Hippocampal formation (tissue), 2 donors: ENCODE measurements at regions not wholly inside any gene's neighbourhood (a gene's known extent, or its start where the extent isn't known, plus 50 kb on each side); places are given as distances from the start of the nearest gene placed in this dataset.
"Not testable (repeated sequence)": the region's sequence is repeated elsewhere in the genome, so short reads cannot be mapped to it uniquely, and the experiment has no call there.

Source experiments
- DNase-seq, 2 donors: peaks; one replicate each; lab custom pipeline; 2025; lab: John Stamatoyannopoulos, UW

DNA sequence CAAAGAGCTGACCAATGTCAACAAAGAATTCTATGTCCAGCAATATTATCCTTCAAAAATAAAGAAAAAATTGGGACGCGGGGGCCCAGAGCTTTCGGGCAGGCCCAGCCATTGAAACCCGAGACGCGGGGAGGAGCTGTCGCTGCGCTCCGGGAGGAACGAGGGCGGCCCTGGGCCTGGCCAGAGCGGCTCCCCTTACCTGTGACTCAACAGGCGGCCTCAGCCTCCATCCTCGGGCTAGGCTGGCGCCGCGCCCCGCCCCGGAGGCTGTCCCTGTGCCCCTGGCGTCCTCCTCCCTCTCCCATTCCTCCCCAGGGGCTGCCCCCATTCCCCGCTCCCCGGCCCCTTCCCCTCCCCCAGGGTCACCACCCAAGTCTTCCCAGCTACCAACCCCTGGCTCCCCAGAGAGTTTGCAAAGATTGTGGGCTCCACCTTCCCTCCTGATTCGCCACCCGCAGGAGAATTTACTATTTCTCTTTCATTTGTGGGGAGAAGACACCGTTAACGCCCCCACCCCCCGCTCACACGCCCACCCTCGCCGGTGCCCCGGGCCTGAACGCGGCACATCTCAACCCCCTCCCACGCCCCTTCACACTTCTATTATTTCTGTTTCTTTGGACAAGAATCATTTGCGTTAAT lies 127.9 kb downstream of the ARRDC4 start:
- not testable (repeated sequence) for DNase-seq

DNA sequence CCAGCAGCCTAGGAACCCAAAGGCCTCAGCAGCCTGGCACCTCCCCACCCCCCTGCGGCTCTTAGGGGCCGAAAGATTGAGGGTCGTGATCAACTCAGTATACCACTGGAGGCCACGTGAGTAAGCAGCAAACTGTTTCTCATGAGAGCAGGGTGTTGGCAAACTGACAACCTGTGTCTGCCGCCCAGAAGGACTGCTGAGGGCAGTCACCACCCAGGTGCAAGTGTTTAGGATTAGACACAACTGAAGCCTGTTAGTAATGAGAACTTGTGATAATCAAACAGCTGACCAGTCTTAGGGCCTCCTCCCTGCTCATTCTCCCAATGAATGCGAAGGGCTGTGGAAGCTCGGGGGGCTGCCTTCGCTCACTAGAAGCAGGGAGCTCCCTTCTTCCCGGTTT lies 128.8 kb downstream of the ARRDC4 start:
- DNase-seq, result not testable (repeated sequence)

DNA sequence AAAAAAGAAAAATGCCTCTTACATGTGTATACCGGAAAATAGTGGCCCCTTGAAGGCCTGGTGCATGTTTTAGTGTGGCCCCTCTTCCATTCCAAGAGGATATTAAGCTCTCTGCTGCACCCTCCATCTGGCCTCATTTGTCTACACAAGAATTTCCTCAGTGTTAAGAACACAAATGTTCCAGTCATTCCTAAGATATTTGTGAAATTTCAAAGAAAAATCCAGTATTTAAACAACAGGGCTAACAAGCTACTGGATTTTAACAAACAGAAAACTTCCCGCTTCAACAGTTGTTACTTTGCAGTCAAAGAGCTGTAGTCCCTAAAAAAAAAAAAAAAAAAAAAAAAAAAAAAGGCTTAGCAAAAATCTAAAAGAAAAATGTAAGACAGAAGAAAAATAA lies 137.5 kb downstream of the ARRDC4 start:
- not testable (repeated sequence) for DNase-seq

DNA sequence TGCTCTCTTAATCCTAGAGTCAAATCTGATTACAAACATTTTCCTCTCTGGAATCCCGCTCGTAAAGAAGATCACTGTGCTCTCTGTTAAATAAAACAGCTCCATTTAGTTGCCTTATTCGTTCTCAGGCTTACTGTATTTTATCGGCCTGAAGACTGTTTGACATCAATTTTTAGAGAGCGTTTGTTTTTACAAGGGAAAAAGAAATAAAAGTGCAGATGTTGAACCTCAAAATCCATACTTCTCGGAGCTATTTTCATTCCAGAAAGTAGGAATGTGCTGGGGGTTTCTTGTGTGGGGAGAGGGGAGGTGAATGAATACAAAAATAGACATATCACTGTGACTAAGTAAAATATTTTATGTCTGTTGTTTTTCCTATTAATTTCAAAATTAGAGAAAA lies 140.1 kb downstream of the ARRDC4 start:
- not testable (repeated sequence) for DNase-seq

DNA sequence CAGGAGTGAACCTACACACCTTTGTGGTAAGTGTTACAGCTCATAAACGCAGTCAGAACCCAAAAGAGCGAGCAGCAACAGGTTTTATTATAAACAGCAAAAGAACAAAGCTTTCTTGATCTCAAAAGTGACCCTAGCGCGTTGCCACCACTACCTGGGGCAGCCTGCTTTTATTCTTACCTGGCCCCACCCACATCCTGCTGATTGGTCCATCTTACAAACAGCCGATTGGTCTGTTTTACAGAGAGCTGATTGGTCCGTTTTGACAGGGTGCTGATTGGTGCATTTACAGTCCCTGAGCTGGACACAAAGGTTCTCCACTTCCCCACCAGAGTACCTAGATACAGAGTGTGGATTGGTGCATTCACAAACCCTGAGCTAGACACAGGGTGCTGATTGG lies 143.1 kb downstream of the ARRDC4 start:
- no peak for DNase-seq

DNA sequence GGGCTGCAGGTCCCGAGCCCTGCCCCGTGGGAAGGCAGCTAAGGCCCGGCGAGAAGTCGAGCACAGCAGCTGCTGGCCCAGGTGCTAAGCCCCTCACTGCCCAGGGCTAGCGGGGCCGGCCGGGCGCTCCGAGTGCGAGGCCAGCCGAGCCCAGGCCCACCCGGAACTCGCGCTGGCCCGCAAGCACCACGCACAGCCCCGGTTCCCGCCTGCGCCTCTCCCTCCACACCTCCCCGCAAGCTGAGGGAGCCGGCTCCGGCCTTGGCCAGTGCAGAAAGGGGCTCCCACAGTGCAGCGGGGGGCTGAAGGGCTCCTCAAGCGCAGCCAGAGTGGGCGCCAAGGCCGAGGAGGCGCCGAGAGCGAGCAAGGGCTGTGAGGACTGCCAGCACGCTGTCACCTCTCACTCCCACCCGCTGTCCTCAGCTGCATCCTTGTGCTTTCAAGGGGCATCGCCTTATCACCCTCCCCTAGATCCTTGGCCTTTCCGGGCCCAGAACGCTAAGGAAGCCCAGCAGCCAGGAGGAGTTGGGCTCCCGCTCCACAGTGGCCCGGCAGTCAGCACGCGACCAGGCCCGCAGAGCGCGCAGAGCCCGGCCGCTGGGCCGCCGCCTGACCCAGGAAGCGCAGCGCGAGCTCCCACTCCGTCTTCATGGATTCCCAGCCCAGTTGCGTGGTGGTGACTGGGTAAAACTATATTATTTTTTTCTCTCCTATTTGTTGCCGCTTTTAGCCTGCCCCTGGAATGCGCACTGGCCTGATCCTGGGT lies 144.1 kb downstream of the ARRDC4 start:
- DNase-seq, result not testable (repeated sequence)

DNA sequence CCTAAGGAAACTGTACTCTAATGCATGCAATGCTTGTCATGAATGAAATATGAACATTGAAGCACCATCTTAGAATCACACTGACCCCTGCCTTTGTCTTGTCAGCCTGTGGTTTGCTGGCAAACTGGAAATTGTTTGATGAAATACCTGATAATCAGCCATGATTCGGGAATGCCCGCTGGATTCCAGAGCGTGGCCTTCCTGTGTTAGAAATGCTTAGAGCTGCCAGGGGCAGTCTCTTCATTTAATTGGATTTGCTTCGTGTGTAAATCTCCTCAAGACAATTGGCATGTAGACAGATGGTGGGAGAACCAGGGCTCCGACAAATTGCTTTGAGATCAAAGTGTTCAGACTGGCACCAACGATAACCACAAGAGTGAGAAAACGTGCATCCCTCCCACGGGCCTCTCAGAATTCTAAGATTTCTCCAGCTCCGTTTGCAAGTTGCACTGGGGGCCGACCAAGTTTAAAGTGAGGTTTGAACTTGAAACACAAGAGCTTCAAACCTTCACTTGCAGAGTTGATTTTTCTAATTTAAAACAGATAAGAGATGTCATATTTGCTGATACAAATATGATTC lies 146.2 kb downstream of the ARRDC4 start:
- DNase-seq, result not testable (repeated sequence)

DNA sequence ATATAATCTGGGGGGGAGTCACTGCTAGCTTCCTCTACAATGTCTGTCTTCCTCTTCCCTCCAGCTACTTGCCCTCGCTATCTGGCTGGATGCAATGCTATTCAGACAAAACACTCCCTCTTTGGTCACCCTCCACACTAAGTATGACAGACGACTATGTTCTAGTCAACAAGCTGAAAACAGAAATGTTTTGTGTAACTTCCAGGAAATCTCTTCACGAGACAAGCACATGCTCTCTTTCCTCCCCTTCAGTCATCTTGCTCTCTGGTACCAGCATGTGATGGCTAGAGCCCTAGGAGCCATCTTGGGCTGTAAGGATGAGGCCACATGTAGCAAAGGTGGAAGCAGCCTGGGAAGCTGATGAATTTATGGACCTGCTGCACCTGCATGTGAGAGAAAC lies 151.3 kb downstream of the ARRDC4 start:
- no peak for DNase-seq

DNA sequence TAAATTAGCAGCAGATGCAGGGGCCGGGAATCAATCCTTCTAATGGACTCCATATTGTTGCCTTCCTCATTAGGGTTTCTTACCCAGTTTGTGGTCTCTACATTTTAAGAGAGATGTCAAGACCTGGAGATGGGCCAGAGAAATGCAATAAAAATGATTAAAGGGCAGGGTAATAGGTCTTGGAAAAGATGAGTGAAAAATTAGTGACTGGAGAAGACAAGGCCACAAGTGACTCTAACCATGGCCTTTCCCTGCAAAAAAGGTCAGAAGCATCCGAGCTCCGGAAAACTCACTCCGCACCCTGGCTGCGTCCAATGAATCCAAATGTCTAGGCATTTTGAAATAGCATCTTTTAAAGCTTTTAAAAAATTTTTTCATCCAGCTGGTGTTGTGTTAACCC lies 152.8 kb downstream of the ARRDC4 start:
- no peak for DNase-seq

DNA sequence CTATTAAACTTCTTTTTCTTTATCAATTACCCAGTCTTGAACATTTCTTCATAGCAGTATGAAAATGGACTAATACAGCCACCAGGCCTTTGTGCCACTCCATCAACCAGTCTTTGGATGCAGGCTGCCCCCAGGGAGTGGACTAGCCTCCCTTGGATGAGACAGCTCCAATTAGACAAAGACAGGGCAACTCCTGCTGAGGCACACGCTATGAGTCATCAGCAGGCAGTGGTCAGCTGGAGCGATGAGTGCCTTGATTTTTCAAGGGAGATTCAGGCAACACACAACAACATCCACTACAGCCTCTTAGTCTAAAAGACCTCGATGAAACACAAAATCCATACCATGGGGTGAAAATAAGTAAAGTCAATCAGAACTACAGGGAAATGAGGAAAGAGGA lies 160.1 kb downstream of the ARRDC4 start:
- no peak for DNase-seq

DNA sequence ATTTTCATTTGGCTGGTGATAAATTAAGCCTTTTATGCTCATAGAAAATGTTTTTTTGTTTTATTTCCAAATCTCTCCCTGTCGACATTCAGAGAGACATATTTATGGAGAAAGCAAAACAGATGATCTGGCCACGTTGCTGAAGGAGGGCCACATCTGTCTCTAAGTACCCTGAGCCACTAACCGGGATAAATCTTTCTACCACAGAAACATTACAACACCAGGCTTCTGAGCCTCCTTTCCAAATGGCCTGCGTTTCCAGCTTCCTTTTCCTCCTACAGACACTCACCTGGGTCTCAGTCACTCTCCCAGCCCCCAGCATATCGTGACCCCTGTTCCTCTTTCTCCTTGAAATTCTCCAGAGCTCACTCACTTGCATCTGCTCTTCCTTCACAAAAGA lies 161.0 kb downstream of the ARRDC4 start:
- DNase-seq, result no peak

DNA sequence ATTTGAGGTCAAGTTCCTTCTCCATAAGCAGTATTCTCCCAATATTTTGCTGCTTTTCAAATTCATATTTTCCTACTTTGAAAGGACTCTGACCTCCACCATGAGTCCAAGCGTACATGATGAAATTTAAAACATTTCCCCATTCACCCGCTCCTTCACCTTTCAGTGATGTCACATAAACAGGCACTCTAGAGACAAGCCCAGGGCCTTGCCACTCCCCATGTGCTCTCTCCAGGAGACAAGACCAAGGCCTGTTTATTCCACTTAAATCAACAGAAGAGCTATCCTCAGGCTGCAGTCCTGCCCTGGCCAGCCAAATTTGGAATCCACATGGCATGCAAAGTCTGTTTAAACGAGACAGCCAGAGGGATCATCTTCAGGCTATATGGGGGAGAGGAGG lies 161.5 kb downstream of the ARRDC4 start:
- DNase-seq, result no peak

DNA sequence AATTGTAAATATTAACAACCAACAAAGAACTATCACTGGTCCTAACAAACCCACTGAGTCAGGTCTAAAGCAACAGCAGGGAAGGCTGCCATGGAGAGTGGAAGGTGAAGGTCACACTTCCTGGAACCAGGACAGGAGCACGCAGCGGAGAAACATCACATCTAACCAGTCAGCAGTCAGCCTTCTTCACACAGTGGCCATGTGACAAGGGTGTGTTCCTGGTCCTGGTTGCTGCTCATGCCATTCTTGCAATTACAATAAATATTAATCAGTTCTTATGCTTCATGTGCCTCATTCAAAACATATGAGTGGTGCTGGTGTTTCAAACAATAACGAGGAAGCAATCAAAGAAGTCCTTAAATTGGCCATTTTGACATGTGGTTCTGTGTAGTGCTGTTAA lies 162.8 kb downstream of the ARRDC4 start:
- no peak for DNase-seq

DNA sequence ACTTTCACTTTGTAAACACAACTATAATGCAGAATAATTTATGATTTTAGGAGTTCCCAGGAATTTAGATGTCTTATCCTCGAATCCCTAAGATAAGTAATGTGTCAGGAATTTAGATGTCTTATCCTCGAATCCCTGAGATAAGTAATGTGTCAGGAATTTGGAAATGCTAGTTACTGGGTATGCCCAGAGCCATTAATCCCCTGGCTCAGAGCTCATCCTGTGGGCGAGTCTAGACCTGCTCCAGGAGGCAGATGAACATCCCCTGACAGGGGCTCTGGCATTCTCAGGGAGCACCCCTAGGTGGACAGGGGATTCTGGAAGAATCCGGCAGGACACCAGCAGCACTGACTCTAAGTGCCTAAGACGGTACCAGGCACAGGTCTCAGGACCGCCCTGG lies 163.3 kb downstream of the ARRDC4 start:
- DNase-seq, result no peak

DNA sequence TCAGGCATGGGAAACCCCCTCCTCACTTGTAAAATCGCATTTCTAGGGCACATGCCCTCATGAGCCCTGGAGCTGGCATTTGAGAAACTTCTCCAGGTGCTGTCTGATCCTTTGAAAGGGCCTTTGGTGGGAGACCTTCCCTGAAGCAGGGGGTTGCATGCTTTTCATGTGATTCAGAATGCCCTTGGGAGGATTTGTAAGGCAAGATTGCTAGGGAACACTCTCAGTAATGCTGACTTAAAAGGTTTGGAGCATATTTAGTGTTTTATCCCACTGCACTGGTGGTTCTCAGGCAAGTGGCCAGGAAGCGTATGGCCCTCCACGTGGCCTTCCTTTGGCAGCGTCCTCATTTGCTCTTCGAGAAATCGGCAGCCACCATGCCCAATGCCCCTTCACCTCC lies 164.1 kb downstream of the ARRDC4 start:
- DNase-seq, result no peak

DNA sequence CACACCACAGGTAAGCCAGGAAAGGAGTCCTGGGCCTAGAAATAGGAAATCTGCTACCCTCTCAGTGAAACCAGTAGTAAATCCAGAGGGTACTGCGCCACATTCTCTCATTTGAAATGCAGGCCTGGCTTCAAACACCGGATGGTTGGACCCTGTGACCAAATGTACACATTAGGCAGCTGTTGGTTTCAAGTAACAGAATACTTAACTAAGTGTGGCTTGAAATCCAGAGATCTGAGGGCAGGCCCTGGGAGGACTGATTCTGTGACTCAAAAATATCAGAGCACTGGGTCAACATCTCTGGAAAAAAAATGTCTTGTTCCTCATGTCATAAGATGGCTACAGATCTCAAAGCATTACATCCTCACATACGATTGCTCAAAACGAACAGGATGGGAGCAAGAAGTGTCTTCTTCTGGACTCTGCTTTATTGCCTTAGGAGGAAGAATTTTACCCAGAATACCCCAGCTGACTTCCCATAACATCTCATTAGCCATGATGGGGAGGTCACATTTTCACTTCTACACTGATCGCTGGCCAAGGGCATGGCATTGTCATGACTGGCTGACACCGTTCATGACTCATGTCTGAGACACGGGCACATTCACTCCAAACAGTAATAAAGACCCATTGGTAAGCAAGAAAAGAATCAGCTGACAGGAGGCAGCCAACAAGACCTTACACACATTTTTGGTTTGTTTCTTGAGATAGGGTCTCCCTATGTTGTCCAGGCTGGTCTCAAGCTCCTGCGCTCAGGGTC lies 166.0 kb downstream of the ARRDC4 start:
- DNase-seq, result no peak

DNA sequence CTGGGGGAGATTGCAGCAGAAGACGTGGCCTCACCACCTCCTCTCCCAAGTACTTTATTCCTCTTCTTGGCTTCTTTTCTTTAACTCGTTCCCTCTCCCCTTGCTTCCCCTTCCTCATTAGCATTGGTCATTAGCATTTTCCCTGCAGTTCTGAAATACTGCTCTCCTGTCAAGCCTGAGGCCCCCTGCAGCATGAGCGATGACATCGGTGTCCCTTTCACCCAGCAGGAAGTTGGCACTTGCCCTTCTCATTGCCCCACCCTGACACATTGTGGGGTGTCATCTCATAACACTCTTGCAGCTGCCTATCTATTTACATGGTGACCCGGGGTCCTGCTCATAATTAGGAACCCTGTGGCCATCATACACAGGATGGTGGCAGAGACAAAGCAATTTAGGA lies 167.1 kb downstream of the ARRDC4 start:
- no peak for DNase-seq

DNA sequence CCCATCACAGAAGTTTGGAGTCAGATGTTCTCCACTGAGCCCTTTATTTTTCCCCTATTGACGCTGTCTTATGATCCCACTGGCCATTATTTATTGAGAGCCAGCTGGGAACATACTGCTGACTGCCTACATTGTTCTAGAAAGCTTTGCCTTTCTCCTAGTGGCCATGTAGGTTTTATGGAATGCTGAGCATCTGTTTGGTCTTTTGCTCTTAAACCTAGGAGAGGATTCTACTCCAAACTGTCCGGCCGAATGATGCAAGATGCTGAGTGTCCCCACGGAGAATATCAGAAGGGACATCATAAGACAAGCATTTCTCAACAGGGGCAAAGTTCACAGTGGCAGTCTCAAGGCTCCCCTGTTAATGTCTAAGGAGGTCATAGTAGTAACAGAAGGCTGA lies 171.4 kb downstream of the ARRDC4 start:
- DNase-seq, result no peak

DNA sequence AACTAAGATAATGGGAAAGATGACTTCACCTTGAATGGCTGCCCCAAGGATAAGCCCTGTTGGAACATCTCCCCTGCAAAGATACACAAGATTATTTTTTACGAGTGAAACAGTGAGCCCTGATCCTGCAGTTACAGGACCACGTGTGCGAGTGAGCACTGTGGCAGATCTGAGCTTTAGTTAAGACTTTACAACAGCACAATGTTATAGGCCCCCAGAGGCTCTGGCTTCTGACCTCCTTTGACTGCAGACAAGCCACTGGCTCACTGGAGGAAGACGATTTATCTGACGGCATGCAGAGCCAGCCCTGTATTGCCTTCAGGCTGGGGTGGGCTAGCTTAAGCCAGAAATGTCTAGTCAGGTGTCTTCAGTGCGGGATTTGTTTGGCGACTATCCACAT lies 174.4 kb downstream of the ARRDC4 start:
- no peak for DNase-seq

DNA sequence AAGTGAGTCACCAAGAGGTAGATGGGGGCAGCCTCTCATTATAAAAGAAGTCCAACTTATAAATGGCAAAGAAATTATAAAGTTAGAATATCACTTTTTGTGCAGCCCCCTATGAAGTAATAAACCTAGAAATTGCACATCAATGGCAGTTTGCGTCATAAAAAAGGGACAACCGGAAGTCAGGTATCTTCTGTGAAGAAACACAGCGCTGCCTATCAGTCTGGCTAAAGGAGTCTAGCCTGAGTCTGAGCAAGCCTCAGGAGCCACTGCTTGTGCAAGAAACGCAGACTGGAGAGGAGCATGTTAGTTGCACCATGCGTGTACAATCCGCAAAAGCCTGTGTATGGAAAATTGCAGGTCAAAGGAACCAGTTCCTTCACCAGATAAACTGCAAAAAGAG lies 178.4 kb downstream of the ARRDC4 start:
- no peak for DNase-seq

DNA sequence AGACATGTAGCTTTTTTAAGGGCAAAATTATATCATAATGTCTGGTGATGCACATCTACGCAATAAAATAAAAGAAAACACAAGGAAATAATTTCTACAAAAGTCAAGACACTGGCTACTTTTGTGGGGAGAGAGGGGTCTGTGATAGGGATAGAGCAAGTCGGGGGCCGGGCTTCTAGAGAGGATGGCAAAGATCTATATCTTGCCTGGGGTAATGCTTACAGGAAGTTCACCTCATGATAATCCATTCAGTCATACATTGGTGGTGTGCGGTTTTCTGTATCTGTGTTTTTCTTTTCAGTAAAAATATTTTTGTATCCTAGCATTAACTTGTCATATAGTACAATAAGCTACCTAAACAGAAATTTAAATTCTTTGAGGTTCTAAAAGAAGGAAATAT lies 178.8 kb downstream of the ARRDC4 start:
- DNase-seq, result no peak

DNA sequence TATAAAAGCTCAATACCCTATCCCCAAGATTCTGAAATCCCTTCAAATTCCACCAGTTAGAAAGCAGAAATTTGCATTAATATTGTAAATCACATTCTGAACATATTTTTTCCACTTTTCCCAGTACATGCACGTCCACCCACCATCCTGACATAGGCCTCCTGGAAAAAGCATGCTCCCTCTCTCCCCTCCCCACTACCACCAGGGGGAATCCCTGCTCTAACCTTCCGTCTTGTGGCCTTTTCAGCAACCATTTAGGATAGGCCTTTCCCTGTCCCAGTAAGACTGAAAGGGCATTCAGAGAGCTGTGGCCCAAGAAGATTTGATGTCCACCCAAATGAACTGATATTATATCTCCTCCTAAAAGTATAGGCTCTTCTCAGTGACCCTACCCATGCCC lies 182.1 kb downstream of the ARRDC4 start:
- no peak for DNase-seq

DNA sequence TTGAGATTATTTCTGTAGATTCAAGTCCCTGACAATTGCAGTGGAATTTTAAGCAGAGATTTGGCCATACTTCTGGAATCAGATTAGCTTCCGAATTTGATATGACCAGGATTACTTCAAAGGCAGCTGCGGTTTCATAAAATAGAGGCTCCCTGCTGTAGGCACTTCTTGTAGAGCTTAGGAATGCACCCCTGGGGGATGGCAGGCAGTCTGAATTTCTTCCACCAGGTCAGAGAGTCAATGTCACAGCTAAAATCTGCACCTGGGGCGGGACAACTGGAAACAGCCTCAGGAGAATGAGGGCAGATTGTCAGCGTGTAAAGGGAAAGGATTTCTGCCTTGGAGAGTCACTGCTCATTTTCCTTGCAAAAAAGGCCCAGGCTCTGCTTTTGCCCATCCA lies 182.6 kb downstream of the ARRDC4 start:
- no peak for DNase-seq
